Duodenal mucosa (tissue), 2 donors: ENCODE measurements at regions not wholly inside any gene's neighbourhood (a gene's known extent, or its start where the extent isn't known, plus 50 kb on each side); places are given as distances from the start of the nearest gene placed in this dataset.

ENCODE experiments used
- H3K27ac ChIP-seq: one replicate; pipeline ENCODE4 v1.7.0; 2013; ENCODE audit warnings: low read depth, low read length
- H3K27me3 ChIP-seq, 2 donors: one replicate each; pipeline ENCODE4 v1.7.0; 2013; ENCODE audit warnings: low read length in 2 of 2, control low read depth in 1 of 2; ENCODE audit not compliant: insufficient read depth in 2 of 2, control insufficient read depth in 1 of 2
- H3K36me3 ChIP-seq, 2 donors: one replicate each; pipeline ENCODE4 v1.7.0; 2013; ENCODE audit warnings: low read length in 2 of 2, control low read depth in 1 of 2; ENCODE audit not compliant: insufficient read depth in 2 of 2, control insufficient read depth in 1 of 2
- H3K4me1 ChIP-seq, 2 donors: one replicate each; pipeline ENCODE4 v1.7.0; 2013; ENCODE audit warnings: low read length in 2 of 2, control low read depth in 1 of 2; ENCODE audit not compliant: insufficient read depth in 2 of 2, control insufficient read depth in 1 of 2
- H3K4me3 ChIP-seq, 2 donors: one replicate each; pipeline ENCODE4 v1.7.0; 2013; ENCODE audit warnings: low read length in 2 of 2, low read depth in 1 of 2
- H3K9ac ChIP-seq, 2 donors: one replicate each; pipeline ENCODE4 v1.7.0; 2013; ENCODE audit warnings: low read length in 2 of 2, low read depth in 1 of 2
- H3K9me3 ChIP-seq, 2 donors: one replicate each; pipeline ENCODE4 v1.7.0; 2013; ENCODE audit warnings: low read length in 2 of 2, control low read depth in 1 of 2; ENCODE audit not compliant: control insufficient read depth in 1 of 2

- no peaks in the 10 kb centered on the region for H3K27me3 ChIP-seq
- H3K9me3 ChIP-seq: no peaks in the 10 kb centered on the region
- H3K4me3 ChIP-seq: no peak overlapping the region
- no peaks in the 10 kb centered on the region for H3K36me3 ChIP-seq
- H3K4me1 ChIP-seq: peaks cover 0 to 4% of the 10 kb centered on the region in 2 donors
- H3K9ac ChIP-seq: no peak overlapping the region
- H3K27ac ChIP-seq: no peak overlapping the region
Observed at GRCh38 chr9:21591221-21592062, 109.3 kb upstream of the IFNE start.

DNA sequence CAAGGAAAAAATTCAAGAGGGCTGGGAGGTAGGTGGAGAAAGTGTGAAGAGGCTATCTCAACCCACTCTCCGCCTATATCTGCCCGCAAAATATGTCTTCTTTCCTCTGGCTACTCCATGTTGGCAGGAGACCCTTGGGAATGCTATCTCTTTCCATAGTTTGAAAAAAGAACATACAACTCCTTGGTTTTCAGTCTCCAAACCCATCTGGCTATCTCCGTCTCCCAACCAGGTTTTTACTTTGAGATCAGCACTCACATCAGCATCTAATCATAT lies 109.9 kb upstream of the IFNE start:
- no peaks in the 10 kb centered on the region for H3K36me3 ChIP-seq
- H3K27me3 ChIP-seq: no peaks in the 10 kb centered on the region
- peaks cover 0 to 4% of the 10 kb centered on the region in 2 donors for H3K4me1 ChIP-seq
- no peak overlapping the region for H3K4me3 ChIP-seq
- H3K9me3 ChIP-seq: no peaks in the 10 kb centered on the region
- H3K9ac ChIP-seq: no peak overlapping the region
- no peak overlapping the region for H3K27ac ChIP-seq

DNA sequence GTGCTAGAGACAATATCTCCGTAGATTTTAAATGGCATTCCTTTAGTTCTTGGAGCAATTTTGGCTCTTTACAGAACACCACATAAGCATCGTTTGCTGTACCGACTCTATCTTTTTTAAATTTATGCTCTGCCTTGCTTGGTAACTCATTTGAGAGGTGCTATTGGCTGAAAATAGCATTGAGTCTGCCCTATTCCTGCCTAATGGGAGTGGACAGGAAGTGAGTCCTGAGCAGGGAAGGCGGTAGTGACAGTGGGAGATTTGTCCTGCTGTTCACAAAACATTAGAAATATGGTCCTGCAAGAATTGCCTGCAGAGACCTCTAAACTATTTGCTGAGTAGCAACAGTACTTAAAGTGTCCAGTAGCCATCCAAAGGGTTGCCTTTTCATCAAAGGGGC lies 115.2 kb upstream of the IFNE start:
- Histone ChIP-seq H3K9me3 (no peaks in the 10 kb centered on the region), H3K9ac (no peak overlapping the region), H3K4me3 (no peak overlapping the region), H3K27ac (no peak overlapping the region), H3K4me1 (no peaks in the 10 kb centered on the region), H3K36me3 (no peaks in the 10 kb centered on the region), H3K27me3 (no peaks in the 10 kb centered on the region)

- H3K27ac ChIP-seq: no peak overlapping the region
- no peaks in the 10 kb centered on the region for H3K4me1 ChIP-seq
- no peak overlapping the region for H3K4me3 ChIP-seq
- H3K27me3 ChIP-seq: no peaks in the 10 kb centered on the region
- no peaks in the 10 kb centered on the region for H3K36me3 ChIP-seq
- H3K9ac ChIP-seq: no peak overlapping the region
- H3K9me3 ChIP-seq: no peaks in the 10 kb centered on the region
Observed at GRCh38 chr9:21598749-21599148, 116.6 kb upstream of the IFNE start.

DNA sequence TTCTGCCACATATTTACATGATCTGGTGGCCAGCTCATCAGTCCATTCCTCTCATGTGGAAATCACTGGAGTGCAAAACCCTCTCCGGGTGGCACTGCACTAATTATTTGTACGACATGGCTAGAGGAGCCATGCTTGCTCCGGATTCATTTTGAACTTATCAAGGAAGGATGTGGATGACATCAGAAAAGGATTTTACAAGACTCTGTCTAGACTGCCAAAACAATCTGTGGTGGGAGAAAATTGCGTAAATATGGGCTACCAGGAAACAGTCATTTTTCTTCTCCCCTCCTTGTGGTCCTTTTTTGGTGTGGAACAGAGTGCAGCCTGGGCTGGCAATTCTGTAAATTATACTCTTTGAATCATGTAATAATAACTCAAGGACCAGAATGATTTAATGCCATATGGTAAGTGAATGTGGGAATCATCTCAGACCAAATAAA lies 123.4 kb upstream of the IFNE start:
- Histone ChIP-seq H3K9me3 (no peaks in the 10 kb centered on the region), H3K36me3 (no peaks in the 10 kb centered on the region), H3K27me3 (no peaks in the 10 kb centered on the region), H3K9ac (no peak overlapping the region), H3K4me3 (no peak overlapping the region), H3K4me1 (no peaks in the 10 kb centered on the region), H3K27ac (no peak overlapping the region)

DNA sequence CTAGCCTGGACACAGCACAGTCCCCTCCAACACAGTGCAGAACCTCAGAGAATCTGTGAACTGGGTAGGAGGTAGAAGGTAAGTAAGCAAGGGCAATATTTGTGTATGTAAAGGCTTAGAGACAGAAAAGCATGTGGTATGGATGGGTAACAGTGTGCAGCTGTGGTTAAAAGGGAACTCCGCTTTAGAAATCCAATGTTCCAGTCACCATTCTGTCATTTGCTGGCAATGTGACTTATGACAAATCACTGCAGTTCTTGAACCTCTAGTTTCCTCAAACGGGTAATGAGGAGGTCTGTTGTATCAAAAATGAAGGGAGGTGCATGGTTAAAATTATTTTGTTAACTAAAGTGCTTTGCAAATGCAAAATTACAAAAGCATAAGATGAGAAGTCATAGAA lies 125.5 kb upstream of the IFNE start:
- Histone ChIP-seq H3K4me3 (no peak overlapping the region), H3K9me3 (no peaks in the 10 kb centered on the region), H3K36me3 (no peaks in the 10 kb centered on the region), H3K27ac (no peak overlapping the region), H3K4me1 (no peaks in the 10 kb centered on the region), H3K27me3 (no peaks in the 10 kb centered on the region), H3K9ac (no peak overlapping the region)

GRCh38 chr9:21608200-21608599 lies 126.1 kb upstream of the IFNE start:
- H3K36me3 ChIP-seq: no peaks in the 10 kb centered on the region
- H3K9ac ChIP-seq: no peak overlapping the region
- H3K4me1 ChIP-seq: no peaks in the 10 kb centered on the region
- no peak overlapping the region for H3K4me3 ChIP-seq
- H3K27me3 ChIP-seq: no peaks in the 10 kb centered on the region
- H3K27ac ChIP-seq: no peak overlapping the region
- H3K9me3 ChIP-seq: no peaks in the 10 kb centered on the region

DNA sequence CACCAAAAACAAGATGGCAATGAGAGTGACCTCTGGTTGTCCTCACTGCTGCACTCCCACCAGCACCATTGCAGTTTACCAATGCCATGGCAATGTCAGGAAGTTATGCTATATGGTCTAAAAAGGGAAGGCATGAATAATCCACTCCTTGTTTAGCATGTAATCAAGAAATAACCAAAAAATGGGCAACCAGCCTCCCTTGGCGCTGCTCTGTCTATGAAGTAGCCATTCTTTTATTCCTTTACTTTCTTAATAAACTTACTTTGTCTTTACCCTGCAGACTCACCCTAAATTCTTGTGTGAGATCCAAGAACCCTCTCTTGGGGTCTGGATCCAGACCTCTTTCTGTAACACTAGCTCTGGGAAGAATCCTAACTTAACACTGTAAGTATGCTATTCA lies 127.4 kb upstream of the IFNE start:
- no peaks in the 10 kb centered on the region for H3K27me3 ChIP-seq
- no peaks in the 10 kb centered on the region for H3K9me3 ChIP-seq
- H3K9ac ChIP-seq: no peak overlapping the region
- H3K36me3 ChIP-seq: no peaks in the 10 kb centered on the region
- no peak overlapping the region for H3K27ac ChIP-seq
- no peak overlapping the region for H3K4me3 ChIP-seq
- H3K4me1 ChIP-seq: no peaks in the 10 kb centered on the region

DNA sequence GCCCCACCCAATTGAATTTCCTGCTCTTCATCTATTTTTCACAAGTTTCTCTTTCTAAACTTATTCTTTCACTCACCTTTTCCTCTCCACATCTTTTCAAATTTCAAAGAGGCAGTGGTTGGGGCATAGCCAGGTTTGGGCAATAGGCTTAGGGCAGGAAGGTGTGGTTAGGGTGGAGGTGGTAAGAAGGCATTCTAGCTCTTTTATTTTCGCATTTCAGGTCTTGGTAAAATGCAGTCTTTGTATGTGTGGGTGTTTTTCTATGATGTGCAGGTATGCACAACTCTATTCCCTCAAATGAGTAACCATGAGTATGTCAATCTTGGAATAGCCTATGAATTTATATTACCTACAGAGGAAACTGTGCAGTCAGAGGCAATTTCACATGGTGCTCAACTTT lies 129.8 kb upstream of the IFNE start:
- no peak overlapping the region for H3K9ac ChIP-seq
- H3K4me1 ChIP-seq: peaks cover 0 to 8% of the 10 kb centered on the region in 2 donors
- no peaks in the 10 kb centered on the region for H3K9me3 ChIP-seq
- H3K27me3 ChIP-seq: no peaks in the 10 kb centered on the region
- H3K27ac ChIP-seq: no peak overlapping the region
- H3K4me3 ChIP-seq: no peak overlapping the region
- H3K36me3 ChIP-seq: no peaks in the 10 kb centered on the region

DNA sequence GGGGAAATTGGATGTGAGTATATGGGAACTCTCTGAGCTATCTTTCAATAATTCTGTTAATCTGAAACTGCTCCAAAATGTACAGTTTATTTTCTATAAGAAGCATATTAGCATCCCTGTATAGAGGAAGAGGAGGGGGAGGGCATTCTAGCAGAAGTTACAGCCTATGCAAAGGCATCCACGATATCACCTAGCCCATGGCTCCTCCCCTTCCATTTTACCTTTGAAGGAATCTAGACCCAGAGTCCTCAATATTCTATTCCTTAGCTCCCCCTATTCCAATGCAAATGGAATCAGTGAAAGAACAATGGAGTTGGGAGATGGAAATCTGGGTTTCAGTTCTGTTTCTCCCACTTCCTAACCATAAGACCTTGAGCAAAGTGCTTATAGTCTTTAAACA lies 132.9 kb upstream of the IFNE start:
- no peak overlapping the region for H3K27ac ChIP-seq
- H3K9me3 ChIP-seq: no peaks in the 10 kb centered on the region
- no peaks in the 10 kb centered on the region for H3K27me3 ChIP-seq
- H3K9ac ChIP-seq: no peak overlapping the region
- H3K4me1 ChIP-seq: peaks cover 0 to 8% of the 10 kb centered on the region in 2 donors
- no peaks in the 10 kb centered on the region for H3K36me3 ChIP-seq
- no peak overlapping the region for H3K4me3 ChIP-seq

- H3K27ac ChIP-seq: no peak overlapping the region
- H3K4me3 ChIP-seq: no peak overlapping the region
- H3K9me3 ChIP-seq: no peaks in the 10 kb centered on the region
- no peaks in the 10 kb centered on the region for H3K27me3 ChIP-seq
- H3K9ac ChIP-seq: no peak overlapping the region
- no peaks in the 10 kb centered on the region for H3K36me3 ChIP-seq
- H3K4me1 ChIP-seq: peaks cover 0 to 8% of the 10 kb centered on the region in 2 donors
Observed at GRCh38 chr9:21615446-21615845, 133.3 kb upstream of the IFNE start.
